K562 (cell line): ENCODE measurements at regions not wholly inside any gene's neighbourhood (a gene's known extent, or its start where the extent isn't known, plus 50 kb on each side); places are given as distances from the start of the nearest gene placed in this dataset.
A peak's percentile ranks its signal among the peaks of the same experiment; 100 is the strongest.

Source experiments
- CBX5 ChIP-seq: IDR thresholded peaks from 2 replicates; pipeline ENCODE4 v1.6.1; 2014; ENCODE audit warnings: low read depth, borderline replicate concordance
- CUX1 ChIP-seq: fragments of 200-800 bp; sonication (Bioruptor generic); IDR thresholded peaks from 2 replicates; pipeline ENCODE4 v1.6.1; 2016; ENCODE audit warnings: missing genetic modification characterization, missing compliant biosample characterization
- CXXC5 ChIP-seq: fragments of 250-450 bp; sonication (Bioruptor Pico); IDR thresholded peaks from 2 replicates; pipeline ENCODE4 v1.8.0; 2022; ENCODE audit warnings: inconsistent platforms, mild to moderate bottlenecking, moderate library complexity
- HNRNPH1 ChIP-seq: fragments of 200-400 bp; formaldehyde crosslinking; optimal IDR thresholded peaks from 2 replicates; pipeline ENCODE3; 2017; ENCODE audit warnings: low read depth, mild to moderate bottlenecking, low read length, moderate library complexity
- IFI16 ChIP-seq: fragments of 250-450 bp; sonication (Bioruptor Pico); IDR thresholded peaks from 2 replicates; pipeline ENCODE4 v2.1.2; 2022; ENCODE audit warnings: mild to moderate bottlenecking, inconsistent platforms
- NRF1 ChIP-seq, 2 experiments: fragments of 450-650 bp; IDR thresholded peaks in 1 of 2; conservative IDR thresholded peaks in 1 of 2; 2 replicates each; pipeline ENCODE4 v1.6.1; 2014; ENCODE audit warnings: mild to moderate bottlenecking in 2 of 2
- SMARCA4 ChIP-seq: fragments of 450-650 bp; IDR thresholded peaks from 2 replicates; pipeline ENCODE4 v1.6.1; 2016
- TFAM ChIP-seq: fragments of 250-450 bp; sonication (Bioruptor Pico); conservative IDR thresholded peaks from 2 replicates; pipeline ENCODE4 v1.5.0; 2021; ENCODE audit warnings: mild to moderate bottlenecking, moderate library complexity
- UBTF ChIP-seq, 2 experiments: IDR thresholded peaks; 2 replicates each; pipeline ENCODE4 v1.6.1; 2012; ENCODE audit warnings: improper control_type of control experiment in 2 of 2, low read depth in 2 of 2, low read length in 2 of 2, borderline replicate concordance in 1 of 2
- ZNF197 ChIP-seq: fragments of 200-800 bp; sonication (Bioruptor generic); IDR thresholded peaks from 2 replicates; pipeline ENCODE4 v1.6.1; 2016; ENCODE audit warnings: low read depth, missing genetic modification characterization, missing compliant biosample characterization
- ZNF24 ChIP-seq: fragments of 450-650 bp; IDR thresholded peaks from 2 replicates; pipeline ENCODE4 v1.6.1; 2016
- ZNF518B ChIP-seq: fragments of 250-450 bp; sonication (Bioruptor Pico); IDR thresholded peaks from 2 replicates; pipeline ENCODE4 v1.5.0; 2021; ENCODE audit warnings: mild to moderate bottlenecking, moderate library complexity
- ZNF639 ChIP-seq, 2 experiments: fragments of 200-800 bp in 1 of 2; sonication (Bioruptor generic) in 1 of 2; sonication (generic) in 1 of 2; formaldehyde crosslinking in 1 of 2; IDR thresholded peaks in 1 of 2; conservative IDR thresholded peaks in 1 of 2; 2 replicates each; pipeline versions ENCODE4 v1.5.0 to v1.6.1; 2016 to 2020; ENCODE audit warnings: missing compliant biosample characterization in 1 of 2, missing genetic modification characterization in 1 of 2, missing genetic modification reagents in 1 of 2

- TF ChIP-seq ZNF639 (CRISPR knock-in tag; conservative IDR thresholded peaks at IDR 0.05 in 1 of 2, IDR thresholded peaks at IDR 0.05 in 1 of 2): peak in 1 of 2 experiments; percentile 77; a peak in 2 of 4 replicates
- no peak for TF ChIP-seq ZNF24
- peak; percentile 52; the same call in 1 of the 2 replicates for TF ChIP-seq CBX5
- no peak for TF ChIP-seq IFI16 (CRISPR knock-in tag)
- TF ChIP-seq ZNF518B (CRISPR knock-in tag): no peak
- TF ChIP-seq UBTF (IDR thresholded peaks at IDR 0.05; ENCODE audit: borderline replicate concordance in 1 of 2, low read depth in 2 of 2, low read length in 2 of 2): no peak
- TF ChIP-seq ZNF197: 0 out of 2 replicates have a peak, but pooled peaks have one; percentile 10
- peak; percentile 22 to 39; a peak in 2 of 4 replicates for TF ChIP-seq NRF1 (conservative IDR thresholded peaks at IDR 0.05 in 1 of 2, IDR thresholded peaks at IDR 0.05 in 1 of 2)
- no peak for TF ChIP-seq HNRNPH1
- peak; percentile 93 for TF ChIP-seq SMARCA4
- peak; percentile 93 for TF ChIP-seq CXXC5
- TF ChIP-seq TFAM: no peak
- no peak for TF ChIP-seq CUX1 (CRISPR knock-in tag)
Observed at GRCh38 chr12:116385486-116386217, 108.2 kb upstream of the MED13L start (continued).
